MM.1S (cell line): ENCODE measurements at regions not wholly inside any gene's neighbourhood (a gene's known extent, or its start where the extent isn't known, plus 50 kb on each side); places are given as distances from the start of the nearest gene placed in this dataset.

Experiments used
- CTCF ChIP-seq: fragments of 300-600 bp; sonication (generic); IDR thresholded peaks from 2 replicates; pipeline ENCODE4 v1.5.1; 2016; ENCODE audit warnings: antibody characterized with exemption, low read length, mixed read lengths
- EZH2phosphoT487 ChIP-seq: fragments of 300-600 bp; sonication (generic); IDR thresholded peaks from 2 replicates; pipeline ENCODE4 v1.6.1; 2018; ENCODE audit warnings: antibody characterized with exemption, low read length

DNA sequence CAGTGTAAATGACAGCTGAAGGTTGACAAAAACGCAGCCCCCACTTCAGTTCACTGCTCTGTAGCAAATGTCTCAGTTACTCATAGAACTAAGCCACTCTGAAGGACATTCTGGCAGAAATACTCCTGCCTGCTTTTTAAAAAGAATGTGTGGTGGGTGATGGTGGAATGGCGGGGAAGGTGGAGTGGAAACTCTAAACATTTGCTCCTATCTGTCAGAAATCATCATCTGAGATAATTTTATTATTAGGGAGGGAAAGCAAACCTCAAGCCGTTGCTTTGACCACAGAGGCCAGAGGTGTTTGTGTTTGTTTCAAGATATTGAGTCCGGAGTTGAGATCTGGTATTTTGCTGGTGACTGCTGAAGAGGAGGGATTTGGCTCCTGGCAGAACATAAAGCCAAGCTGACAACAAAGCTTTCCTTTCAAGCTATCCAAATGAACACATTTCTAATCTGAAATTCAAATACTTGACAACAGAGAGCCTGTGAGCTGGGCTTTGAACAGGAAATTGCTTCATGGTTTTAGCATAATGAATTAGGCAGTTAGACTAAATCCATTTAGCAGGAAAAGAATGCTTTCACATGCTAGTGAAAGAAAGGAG is 362.7 kb downstream of the CSNK1G3 start:
- TF ChIP-seq EZH2phosphoT487: no peak
- TF ChIP-seq CTCF: no peak
